AG08395 (cell line): ENCODE measurements at regions not wholly inside any gene's neighbourhood (a gene's known extent, or its start where the extent isn't known, plus 50 kb on each side); places are given as distances from the start of the nearest gene placed in this dataset.
A peak's percentile ranks its signal among the peaks of the same experiment; 100 is the strongest.

Experiments
- DNase-seq: peaks from one replicate; pipeline ENCODE4 v3.0.0; 2012; ENCODE audit warnings: mixed read lengths, low spot score

DNA sequence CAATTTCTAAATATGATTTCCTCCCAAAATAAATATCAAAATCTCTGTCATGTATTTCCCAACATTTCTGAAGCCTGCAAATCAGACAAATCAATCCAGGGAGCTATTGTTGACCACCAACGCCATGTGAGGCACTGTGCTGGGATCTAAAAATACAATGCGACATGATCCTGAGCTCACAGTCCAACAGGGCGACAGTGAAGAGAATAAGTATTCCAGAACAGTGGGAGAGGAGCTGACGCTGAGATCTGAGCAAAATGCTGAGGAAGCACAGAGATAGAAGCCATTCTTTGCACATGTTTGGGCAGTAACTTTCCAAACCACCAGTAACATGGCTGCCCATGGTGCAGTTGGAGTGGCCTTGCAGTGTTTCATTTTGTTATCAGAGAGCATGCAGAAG lies 412.5 kb downstream of the LRATD1 start:
- no peak for DNase-seq

DNA sequence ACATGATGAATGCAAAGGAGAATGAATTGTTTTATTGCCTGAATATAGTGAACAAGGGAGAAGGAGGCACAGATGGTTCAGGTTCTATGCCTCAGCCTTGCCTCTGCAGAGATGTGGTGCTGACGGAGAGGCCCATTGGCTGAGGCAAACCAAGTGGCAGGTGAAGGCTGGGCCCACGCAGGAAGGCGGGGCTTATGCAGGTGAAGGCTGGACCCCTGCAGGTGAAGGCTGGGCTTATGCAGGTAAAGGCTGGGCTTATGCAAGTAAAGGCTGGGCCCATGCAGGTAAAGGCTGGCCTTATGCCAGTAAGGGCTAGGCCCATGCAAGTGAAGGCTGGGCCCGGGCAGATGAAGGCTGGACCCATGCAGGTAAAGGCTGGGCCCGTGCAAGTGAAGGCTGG lies 414.7 kb downstream of the LRATD1 start:
- no peak for DNase-seq

DNA sequence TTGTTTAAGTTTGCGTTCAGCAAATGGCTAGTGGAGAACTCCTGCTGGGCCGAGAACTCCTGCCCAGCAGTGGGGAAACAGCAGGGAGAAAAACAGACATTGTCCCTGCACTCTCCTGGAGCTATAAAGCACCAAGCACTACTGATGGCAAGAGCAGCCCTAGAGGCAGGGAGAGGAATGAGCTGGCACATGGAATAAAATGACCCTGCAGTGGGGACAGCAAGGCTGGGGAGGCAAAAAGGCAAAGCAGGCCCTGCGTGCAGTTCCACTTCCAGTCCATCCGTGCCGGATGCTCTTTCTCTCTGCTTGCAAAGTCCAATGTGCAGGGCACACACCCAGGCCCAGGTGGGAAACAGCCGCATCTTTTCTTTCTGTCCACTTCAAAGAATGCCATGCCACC lies 415.5 kb downstream of the LRATD1 start:
- no peak for DNase-seq

DNA sequence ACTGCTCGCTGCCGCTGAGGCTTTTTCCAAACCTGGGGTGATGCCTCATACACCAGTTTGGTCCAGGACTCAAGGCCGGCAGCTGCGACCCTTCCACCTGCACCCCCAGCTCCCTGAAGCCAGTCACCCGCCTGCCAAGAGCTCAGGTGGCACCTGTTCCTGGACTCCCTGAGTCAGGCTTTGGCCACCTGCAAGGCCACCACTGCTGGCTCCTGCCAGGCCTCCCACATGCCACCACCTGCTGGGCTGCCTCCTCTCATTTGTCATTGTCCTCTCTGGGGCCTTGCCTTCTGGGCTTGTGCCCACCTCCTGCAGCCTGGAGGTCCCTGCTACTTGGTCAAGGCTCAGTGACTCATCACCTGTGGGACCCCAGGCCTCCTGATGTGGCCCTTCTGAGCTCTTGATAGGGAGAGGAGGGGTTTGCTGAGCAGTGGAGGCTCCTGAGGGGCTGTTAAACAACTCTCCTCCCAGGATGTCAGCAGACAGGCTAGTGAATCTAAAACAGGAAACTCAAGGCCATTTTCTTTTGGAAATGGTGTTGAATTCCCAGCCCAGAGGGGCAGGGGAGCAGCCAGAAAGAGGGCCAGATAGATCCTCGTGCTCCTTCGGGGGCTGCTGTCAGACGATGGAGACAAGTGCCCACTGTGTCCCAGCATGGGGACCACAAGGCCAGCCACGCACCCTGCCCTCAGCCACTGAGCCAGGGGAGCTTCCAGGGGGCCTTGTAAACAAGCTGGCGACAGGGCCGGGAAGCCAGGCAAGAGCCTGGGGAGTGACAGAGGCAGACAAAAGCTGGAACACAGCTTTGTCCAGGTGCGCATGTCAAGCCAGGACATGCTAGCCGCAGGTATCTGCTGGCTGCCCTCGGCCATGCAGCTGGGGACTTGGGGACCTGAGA lies 416.8 kb downstream of the LRATD1 start:
- DNase-seq, result no peak

DNA sequence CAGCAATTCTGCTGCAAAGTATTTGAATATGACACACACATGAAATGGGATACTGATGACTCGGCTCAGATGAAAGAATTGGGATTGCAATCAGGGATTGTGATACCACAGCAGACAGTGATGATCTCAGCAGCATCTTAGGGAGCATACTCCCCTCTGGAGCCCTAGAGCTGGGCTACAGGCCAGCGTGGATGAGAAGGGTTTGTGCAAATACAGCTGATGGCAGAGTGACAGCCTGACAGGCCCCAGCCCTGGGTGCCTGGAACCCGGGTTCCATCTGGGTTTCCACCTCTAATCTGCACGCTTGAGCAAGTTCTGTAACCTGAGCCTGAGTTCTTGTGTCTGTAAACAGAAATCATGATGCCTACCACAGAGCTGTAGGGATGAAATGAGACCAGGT lies 418.0 kb downstream of the LRATD1 start:
- no peak for DNase-seq

DNA sequence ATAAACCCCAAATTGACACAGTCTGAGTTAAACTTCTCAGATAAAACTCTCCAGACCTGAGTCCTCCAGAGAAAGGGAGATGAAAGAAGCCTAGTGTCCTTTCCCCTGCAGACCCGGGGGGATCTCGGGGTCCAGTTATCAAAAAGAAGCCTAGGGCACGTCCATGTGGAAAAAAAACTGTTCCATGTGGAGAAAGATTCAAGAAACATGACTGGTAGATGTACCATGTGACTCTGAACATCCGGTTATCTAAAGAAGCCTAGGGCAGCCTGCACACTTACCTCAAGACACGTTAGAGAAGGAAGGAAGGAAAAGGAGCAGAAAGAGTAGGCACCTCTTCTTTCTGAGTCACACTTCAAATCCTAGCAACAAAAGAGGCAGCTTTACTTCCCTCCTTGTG lies 421.0 kb downstream of the LRATD1 start:
- no peak for DNase-seq

DNA sequence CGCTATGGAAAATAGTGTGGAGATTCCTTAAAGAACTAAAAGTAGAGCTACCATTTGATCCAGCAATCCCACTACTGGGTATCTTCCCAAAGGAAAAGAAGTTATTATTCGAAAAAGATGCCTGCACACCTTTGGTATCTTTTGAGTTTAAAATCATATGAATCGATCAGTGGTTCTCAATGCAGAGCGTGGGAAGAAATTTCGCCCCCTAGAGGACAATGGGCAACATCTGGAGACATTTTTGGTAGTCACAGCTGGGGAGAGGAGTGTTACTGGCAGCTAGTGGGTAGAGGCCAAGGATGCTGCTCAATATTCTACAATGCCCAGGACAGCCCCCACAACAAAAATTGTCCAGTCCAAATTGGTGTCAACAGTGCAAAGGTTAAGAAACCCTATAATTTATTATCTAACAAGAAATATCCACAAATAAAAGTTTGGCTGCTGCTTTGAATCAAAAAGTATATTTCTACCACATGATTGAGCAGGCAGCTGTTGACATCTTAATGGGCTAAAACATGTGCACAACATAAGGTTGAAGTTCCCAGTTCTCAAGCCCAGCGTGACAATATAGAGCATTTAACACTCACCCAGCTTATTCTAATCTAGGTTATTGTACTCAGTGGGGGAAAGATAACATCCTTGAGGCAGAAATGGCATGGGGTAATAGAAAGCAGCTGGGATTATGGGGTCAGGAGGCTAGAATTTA lies 425.7 kb downstream of the LRATD1 start:
- DNase-seq, result no peak

DNA sequence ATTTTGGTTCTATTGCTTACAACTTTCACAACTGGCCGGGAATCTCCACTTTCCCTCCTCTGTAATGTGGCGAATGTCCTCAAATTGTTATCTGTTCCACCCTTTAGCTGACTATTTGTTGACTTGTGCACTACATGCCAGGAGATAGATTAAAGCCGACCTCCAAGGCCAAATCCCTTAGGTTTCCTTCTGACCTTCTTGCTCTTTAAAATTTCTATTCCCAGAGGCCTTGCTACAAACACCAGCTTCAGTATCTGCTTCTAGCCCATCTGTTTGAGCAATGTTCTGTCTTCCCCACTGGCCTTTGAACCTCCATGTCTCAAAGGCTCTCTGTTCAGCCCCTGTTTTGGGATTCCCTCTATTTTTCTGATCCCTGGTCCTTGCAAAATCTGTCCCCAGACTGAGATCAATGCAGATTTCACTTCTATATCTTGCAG lies 426.2 kb downstream of the LRATD1 start:
- DNase-seq, result no peak

DNA sequence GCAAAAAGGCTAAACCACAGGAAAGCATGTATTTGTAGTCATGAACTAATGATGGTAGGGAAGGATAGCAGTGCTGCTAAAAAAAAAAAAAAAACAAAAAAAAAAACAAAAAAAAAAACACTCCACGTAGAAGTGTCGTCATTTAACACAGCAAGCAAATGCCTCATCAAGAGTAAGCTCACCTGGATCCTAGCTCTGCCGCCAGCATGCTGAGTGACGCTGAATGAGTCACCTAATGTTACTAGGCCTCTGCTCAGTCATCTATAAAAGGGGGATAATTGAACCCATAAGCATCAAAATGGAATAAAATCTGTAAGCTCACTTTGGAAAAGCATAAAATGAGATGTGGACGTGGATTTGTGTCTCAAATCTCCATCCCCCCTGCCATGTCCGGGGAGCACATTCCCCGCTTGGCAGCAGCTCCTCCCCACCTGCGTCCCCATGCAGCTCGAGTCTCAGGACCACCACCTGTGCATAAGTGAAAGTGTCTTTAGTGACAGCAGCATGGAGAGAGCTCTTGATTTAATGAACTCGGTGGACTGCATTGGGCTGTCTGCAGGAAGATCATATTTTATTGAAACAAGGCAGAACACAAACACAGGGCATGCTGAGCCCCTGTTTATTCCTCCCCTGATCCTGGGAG lies 427.5 kb downstream of the LRATD1 start:
- DNase-seq, result no peak

DNA sequence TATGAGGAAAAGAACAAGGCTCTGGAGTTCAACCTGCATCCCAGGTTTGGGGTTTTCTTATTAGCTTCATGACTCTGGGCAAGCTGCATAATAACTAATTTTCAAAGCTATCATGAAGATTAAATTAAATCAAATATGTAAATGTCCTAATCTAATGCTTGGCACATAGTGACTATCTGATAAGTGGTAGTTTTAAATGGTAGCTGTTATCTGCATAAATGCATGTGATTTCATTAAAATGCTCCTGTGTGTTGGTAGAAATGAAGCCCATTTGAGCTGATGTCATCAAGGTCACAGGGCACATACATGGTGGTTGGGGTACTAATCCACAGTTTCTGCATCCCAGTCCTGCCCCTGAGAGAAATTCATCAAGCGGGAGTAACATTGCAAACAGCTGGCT lies 428.8 kb downstream of the LRATD1 start:
- DNase-seq, result no peak

DNA sequence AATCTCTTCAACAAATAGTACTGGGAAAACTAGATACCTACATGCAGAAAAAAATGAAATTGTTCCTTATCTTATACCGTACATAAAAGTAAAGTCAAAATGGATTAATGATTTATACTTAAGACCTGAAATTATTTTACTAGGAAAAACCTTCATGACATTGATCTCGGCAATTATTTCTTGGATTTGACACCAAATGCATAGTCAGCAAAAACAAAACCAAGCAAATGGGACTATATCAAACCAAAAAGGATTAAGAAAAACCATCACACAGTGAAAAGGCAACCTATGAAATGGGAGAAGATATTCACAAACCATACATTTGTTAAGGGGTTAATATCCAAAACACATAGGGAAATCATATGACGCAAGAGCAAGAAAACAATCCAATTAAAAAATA lies 433.6 kb downstream of the LRATD1 start:
- DNase-seq, result no peak

DNA sequence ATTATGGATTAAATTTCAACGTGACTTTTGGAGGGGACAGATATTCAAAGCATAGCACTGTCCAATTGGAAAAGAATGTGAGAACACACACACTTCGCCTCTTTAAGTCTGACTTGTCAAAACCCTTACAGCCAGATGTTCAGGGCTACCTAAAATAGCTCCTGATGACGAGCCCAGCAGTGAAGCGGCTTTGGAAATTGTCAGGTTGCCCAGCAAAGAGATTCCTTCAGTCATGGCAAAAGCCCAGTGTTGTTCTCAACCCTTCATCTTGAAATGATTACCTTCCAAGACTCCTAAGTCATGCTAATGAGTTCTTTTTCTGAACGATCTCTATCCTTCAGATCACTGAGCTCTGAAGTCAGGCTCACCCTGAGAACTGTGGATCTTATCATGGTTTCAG lies 436.6 kb downstream of the LRATD1 start:
- DNase-seq, result peak; percentile 38

DNA sequence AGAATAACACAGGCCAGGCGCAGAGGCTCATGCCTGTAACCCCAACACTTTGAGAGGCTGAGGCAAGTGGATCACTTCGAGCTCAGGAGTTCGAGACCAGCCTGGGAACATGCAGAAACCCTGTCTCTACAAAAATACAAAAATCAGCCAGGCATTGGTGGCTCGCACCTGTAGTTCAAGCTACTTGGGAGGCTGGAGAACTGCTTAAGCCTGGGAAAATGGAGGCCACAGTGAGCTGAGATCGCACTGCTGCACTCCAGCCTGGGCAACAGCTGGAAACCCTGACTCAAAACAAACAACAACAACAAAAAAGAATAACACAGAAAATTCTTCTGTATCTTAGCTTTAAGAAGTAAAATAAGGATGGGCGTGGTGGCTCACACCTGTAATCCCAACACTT lies 440.3 kb downstream of the LRATD1 start:
- DNase-seq, result no peak

DNA sequence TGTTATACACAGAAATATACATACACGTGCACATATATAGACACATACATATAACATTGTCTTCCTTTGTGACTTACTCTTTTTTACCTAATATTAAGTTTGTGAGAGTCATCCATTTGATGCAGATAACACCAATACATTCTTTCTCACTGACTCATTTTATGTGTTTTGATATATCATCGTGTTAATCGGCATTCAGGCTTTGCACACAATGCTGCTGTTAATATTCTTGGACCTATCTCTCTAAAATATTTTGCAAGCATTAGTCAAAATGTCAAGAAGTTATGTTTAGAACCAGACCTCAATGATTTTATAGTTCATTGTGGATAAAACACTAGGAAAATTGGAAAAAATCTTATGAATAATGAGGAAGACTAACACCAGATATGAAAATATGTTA lies 441.1 kb downstream of the LRATD1 start:
- no peak for DNase-seq

DNA sequence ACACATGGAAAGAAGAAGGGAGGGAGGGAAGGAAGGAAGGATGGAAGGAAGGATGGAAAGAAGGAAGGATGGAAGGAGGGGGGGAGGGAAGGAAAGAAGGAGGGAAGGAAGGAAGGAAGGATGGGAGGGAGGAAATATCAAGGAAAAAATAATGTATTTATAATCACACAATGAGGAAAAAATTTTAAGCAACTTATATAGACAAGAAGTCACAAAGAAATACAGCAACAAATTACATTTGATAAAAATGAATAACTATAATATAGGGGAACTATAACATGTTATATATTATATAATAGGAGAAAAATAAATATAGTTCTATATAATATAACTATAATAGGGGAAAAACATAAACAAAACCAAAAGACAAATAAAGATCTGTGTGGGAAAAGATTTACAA lies 441.8 kb downstream of the LRATD1 start:
- DNase-seq, result no peak

DNA sequence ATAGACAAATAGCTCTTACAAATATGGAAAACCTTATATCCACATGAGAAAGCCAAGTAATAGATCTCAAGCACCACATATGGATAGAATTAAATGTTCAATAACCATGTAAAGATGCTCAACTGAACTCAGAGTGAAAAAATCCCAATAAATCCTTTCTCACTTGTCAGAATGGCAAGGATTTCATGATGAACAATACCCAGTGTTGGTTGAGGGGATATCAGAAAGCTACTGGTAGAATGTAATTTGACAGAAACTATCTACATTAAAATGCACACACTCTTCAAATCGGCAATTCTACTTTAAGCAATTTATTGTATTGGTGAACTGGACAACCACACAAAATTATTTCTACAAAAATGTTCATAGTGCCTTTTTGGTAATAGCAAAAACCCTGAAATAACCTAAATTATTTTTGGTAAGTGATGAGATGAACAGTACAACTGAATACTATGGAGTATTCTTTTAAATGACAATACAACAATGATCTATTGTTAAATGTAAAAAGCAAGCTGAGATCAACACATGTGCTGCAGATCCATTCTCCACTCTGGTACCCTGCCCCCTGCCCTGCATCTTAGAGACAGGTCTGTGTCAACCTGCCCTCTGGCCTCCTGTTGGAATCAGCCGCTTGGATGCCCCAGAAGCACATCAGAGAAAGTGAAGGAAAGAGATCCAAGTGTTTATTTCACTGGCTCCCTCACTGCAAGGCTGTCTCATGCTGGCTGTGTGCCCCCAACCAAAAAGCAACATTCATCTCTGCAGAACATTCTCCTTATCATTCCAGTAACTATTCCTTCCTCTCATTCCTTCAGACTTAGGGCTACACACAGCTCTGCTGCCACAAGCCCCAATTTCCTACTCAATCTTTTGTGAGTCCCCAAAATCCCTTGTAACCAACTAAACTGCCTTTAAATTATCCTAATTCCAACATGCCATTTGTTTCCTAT lies 442.5 kb downstream of the LRATD1 start:
- DNase-seq, result no peak

DNA sequence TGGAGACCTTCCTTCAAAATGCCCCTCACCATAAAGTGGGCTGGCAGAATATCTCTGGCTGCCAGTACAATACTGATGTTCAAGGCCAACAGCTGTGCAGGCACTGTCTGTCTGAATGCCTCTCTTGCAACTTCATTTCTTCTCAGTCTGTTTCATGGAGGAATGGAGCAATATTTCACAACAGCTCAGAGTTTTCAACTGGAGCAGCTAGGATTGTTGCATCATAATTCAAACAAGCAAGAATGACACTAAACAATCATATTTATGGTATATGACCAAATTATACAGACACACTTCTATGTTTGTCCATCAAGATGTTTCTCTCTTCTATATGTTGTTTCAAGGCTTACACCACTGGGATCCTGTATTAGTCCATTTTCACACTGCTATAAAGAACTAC lies 444.2 kb downstream of the LRATD1 start:
- DNase-seq, result no peak

DNA sequence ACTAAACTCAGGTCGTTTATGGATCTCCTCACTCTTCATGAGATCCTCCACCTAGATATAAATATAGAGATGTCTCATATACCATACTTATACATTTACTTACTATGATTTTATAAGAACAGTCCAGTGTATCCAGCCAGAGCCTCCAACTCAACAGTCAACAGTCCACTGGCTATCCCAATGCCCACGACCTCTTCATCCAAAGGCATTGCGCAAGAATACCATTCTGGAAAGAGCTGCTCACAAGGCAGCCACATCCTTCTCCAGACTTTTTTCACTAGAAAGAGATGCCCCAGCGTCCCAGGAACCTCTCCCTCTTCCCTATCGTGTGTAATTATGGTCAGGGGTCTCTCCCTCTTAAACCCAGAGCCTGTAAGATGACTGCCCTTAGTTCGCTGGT lies 448.8 kb downstream of the LRATD1 start:
- no peak for DNase-seq

DNA sequence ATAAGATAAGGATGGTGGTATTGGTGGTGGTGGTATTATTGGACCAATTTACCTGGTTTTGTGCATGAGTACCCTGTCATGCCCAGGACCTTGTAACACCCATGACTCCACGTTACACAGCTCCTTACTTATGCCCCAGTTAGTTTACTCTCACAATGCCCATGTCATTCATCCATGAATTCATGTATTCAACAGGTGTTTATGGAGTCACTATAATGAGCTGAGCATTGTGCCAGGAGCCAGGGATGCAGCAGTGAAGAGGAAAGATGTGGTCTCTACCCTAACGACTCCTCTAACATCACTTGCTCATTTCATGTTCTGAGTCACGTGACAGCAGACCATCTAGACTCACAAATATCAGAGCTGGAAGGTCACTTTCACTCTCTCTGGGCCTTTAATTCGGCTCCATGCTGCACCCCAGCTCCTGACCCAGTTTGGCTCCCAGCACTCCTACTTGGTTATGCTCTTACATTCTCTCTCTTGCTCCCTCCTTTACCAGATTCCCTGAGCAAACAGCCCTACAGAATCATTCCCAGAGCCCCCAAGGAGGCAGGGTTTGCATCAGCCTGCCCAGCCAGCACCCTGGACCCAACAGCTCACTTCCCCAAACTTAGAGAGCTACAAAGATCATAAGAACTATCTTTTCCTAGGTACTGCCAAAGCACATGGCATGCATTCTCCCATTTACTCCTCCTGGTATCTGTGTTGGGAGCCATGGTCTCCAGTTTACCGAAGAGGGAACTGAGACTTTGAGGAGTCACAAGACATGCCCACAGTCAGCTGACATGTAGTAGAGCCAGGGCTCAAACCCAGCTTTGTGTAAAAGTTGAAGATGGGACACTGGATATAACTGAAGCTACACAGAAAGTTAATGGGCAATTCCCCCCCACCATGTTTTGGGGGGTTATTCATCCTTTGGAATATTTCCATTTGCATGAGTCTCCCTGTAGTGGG lies 449.9 kb downstream of the LRATD1 start:
- no peak for DNase-seq

DNA sequence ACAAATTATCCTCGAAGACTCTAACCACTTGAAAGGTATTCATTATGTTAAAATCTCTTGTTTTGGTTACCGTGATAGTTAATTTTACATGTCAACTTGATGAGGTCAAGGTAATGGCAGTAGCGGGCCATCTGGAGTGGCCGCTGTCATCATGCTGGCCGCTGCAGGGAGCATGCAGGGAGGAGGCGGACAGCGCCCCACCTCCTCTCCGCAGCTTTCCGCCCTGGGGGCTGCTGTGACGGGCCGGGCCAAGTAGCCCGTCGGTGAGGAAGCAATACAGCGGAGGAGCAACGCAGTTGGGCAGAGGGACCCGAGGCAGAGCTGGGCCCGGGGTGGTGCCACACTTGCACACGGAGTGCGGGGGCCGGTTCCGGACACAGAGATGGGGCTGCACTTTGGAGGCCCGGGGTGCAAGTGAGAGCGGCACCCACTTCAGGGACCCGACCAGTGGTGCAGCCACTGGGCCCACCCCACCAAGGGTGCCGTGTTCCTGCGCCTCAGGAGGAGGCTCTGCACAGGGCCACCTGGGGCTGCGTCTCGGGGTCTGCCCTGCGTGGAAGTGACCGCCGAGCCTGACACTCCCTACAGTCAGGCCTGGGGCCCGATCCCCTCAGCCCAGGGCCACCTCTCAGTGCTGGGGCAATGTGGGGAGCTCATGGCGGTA lies 452.4 kb downstream of the LRATD1 start:
- DNase-seq, result no peak
